ENCODE measurements at regions not wholly inside any gene's neighbourhood (a gene's known extent, or its start where the extent isn't known, plus 50 kb on each side); places are given as distances from the start of the nearest gene placed in this dataset.

GRCh38 chr1:88124614-88125013 is 559.5 kb upstream of the PKN2 start:
- TF ChIP-seq CTCF (IDR thresholded peaks at IDR 0.05 in 2 of 3, conservative IDR thresholded peaks at IDR 0.05 in 1 of 3; ENCODE audit: control insufficient read depth in 2 of 3, extremely low read depth in 1 of 3, insufficient read depth in 1 of 3, low read depth in 3 of 3, low read length in 3 of 3): no peak
- no peak for TF ChIP-seq SRF (IDR thresholded peaks at IDR 0.05; ENCODE audit: low read depth in 2 of 2, low read length in 2 of 2)
- TF ChIP-seq BHLHE40 (IDR thresholded peaks at IDR 0.05; ENCODE audit: borderline replicate concordance in 1 of 2, low read depth in 2 of 2, low read length in 1 of 2): no peak
- no peak for TF ChIP-seq PML (IDR thresholded peaks at IDR 0.05; ENCODE audit: low read length)
- no peak for TF ChIP-seq MYC (IDR thresholded peaks at IDR 0.05; ENCODE audit: insufficient read depth, insufficient read length, insufficient replicate concordance, low read length, severe bottlenecking)
- TF ChIP-seq SIN3A (IDR thresholded peaks at IDR 0.05; ENCODE audit: low read depth, low read length): no peak
- TF ChIP-seq ATF2 (IDR thresholded peaks at IDR 0.05; ENCODE audit: low read length): no peak
- TF ChIP-seq JUNB (IDR thresholded peaks at IDR 0.05): no peak
- TF ChIP-seq POLR2A (IDR thresholded peaks at IDR 0.05; ENCODE audit: low read depth, low read length): no peak
- TF ChIP-seq RELB (IDR thresholded peaks at IDR 0.05; ENCODE audit: low read depth): no peak
- TF ChIP-seq ZBTB33 (IDR thresholded peaks at IDR 0.05): no peak

Measured in GM12878 (cell line).